Fibroblast of skin of back (primary cell): ENCODE measurements at regions not wholly inside any gene's neighbourhood (a gene's known extent, or its start where the extent isn't known, plus 50 kb on each side); places are given as distances from the start of the nearest gene placed in this dataset.
"Not testable (repeated sequence)": the region's sequence is repeated elsewhere in the genome, so short reads cannot be mapped to it uniquely, and the experiment has no call there.

ENCODE experiments used
- DNase-seq: peaks from one replicate; pipeline ENCODE4 v3.0.0-alpha.2; 2013

DNA sequence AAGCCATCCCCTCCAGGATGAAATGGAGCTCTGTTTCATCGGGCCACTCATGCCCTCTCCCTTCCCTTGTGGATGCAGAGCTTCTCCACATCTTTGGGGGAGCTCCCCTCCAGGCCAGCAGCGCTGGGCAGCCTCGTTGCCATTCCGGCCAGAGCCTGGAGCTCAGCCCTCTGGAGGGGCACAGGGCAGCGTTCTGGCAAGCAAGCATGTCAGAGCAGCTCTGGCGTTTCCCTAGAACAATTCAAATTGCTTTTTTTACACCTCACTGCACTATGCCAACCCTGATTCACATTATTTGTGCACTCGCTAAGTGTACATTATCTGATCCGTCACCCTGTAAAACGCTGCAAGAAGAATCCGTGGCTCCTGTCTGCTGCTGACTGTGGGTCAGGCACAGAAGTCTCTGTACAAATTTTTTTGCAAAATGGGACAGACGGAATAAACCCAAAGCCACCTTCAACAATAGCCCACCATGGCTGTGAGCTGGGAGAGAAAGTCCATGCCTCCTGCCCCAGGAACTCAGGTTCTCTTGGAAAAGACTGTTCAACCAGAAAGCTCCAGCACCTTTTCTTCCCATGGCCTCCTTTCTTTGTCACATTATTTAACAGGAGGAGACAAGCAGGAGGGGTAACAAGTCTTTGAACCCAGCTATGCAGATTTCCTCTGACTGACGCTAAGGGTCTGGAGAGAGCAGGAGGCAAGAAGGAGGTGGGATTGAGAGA is 139.5 kb upstream of the CADM1 start:
- DNase-seq: no peak

- no peak for DNase-seq
Measured at GRCh38 chr11:115642660-115643059, 138.4 kb upstream of the CADM1 start.

- DNase-seq: no peak
Measured at GRCh38 chr11:115637599-115638241, 133.5 kb upstream of the CADM1 start.

DNA sequence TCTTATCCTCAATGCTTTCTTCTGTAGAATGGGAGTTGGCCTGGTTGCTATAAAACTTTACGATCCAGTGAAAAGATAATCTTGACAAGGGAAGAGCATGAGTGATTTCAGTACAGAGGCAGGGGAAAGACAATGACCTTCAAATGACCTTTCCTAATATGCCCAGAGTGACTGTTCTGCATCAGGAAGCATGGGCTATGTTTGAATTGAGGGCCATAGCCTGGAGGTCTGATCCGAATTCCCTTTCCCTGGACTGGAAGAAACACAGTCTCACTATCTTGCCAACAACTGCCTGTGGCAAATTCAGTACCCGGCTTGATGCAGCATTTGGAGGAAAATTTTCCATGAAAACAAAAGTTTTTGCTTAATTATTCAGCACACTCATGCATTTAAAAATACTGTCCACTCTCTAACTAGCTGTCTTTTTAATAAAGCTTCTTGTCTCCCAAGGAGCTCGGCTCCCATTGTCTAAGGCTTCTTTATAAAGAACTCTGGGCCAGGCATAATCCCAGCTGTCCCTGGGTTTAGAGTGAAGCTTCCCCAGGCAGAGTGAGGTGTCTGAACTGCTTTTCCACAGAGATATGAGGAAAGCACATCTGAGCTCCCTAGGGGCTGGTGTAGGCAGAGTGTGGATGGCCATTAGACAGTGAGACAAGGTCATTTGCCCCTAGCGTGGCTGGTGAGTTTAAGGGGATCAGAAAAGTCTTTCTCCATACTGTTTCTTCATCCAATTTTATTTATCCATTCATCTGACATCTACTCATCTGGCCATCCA is 132.7 kb upstream of the CADM1 start:
- no peak for DNase-seq

- DNase-seq: not testable (repeated sequence)
Measured at GRCh38 chr11:115633977-115634376, 129.8 kb upstream of the CADM1 start.

- DNase-seq: no peak
Measured at GRCh38 chr11:115632061-115632460, 127.8 kb upstream of the CADM1 start.

GRCh38 chr11:115631609-115632008 is 127.4 kb upstream of the CADM1 start:
- no peak for DNase-seq

- no peak for DNase-seq
Measured at GRCh38 chr11:115630214-115630613, 126.0 kb upstream of the CADM1 start.

GRCh38 chr11:115629456-115630015 is 125.3 kb upstream of the CADM1 start:
- DNase-seq: no peak

GRCh38 chr11:115627666-115628460 is 123.6 kb upstream of the CADM1 start:
- no peak for DNase-seq

GRCh38 chr11:115627071-115627470 is 122.9 kb upstream of the CADM1 start:
- DNase-seq: no peak

GRCh38 chr11:115626414-115626813 is 122.2 kb upstream of the CADM1 start:
- no peak for DNase-seq

DNA sequence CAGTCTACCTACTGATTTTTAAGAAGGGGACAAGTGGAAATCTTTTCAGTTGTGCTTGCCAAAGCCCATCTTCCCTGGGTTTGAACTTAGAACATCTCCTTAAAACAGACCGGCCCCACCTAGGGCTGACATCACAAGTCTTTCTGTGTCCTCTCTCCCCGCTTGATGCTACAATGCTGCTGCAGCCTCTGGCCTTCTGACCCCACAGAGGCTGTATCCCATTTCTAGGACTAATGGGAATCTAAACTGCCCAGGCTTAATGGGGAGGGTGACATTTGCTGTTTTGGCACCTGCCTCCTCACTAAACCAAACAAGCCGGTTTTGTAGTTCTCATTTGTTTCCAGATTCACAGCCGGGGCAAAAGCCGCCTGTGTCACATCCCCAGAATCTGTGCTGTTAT is 121.3 kb upstream of the CADM1 start:
- no peak for DNase-seq

DNA sequence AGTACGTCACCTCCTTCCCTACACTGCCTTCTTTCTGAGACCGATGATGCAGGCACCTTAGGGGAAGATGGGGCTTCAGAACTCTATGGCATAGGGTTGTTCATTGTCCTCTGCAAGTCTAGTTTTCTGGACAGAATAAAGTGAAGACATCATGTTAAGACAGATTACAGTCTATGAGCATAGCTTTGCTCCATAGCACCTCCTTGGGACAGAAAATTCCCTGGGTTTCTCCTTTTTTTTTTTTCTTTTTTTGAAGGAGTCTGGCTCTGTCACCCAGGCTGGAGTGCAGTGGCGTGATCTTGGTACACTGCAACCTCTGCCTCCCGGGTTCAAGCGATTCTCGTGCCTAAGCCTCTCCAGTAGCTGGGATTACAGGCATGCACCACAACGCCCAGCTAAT is 119.8 kb upstream of the CADM1 start:
- DNase-seq: no peak

GRCh38 chr11:115623021-115623451 is 118.8 kb upstream of the CADM1 start:
- peak; percentile 99 for DNase-seq

DNA sequence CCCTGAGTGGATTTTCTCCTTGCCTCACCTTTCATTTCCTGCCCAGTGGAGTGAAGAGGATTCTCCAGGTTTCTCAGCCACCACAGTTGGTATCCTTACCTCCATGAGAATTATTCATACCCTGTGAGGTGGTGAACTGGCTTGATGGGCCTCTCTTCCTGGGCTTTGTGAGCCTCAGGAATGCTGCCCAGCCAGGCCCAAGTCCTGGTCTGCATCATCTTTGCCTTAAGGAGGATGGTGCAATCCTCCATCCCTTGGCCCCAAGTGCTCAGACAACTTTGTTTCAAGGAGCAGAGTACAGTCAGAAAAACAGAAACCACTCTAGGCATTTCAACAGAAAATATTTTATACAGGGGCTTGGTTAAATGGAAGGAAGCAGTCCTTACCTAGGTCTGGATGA is 114.2 kb upstream of the CADM1 start:
- DNase-seq: no peak

DNA sequence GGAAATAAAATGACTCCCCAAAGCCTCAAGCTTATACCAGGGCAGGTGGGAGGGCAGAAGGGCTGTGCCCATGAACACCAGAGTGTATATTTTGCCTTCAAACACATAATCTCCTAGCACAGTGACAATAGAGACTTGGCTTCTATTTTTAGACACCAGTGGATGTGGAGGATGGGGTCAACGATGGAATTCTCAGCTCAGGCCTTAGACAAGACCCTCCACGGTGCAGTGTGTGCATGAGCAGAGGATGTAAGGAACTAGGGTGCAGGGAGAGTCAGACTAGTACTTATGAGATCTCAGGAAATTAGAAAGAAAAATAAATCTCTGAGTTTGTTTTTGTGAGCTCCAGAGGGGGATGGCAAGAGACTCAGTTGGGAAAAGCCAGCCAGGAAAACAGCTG is 113.6 kb upstream of the CADM1 start:
- peak; percentile 43 for DNase-seq

DNA sequence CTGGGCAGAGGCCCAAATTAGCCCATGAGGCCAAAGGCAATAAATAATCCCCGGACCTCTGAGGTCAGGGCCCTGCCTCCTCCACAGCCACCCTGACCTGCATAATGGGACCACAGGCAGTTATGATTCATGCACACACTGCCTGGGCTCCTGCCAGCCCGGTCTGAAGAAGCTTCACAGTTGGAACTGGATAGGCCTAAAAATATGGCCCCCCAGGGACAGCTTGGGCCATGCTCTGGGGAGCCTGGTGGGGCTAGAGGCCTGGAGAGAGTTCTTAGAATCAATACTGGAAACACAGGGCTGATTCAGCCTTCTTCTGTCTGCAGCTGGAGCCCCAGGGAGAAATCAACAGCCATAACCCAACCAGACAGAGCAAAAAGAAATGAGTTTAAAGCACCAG is 112.8 kb upstream of the CADM1 start:
- DNase-seq: peak; percentile 94

DNA sequence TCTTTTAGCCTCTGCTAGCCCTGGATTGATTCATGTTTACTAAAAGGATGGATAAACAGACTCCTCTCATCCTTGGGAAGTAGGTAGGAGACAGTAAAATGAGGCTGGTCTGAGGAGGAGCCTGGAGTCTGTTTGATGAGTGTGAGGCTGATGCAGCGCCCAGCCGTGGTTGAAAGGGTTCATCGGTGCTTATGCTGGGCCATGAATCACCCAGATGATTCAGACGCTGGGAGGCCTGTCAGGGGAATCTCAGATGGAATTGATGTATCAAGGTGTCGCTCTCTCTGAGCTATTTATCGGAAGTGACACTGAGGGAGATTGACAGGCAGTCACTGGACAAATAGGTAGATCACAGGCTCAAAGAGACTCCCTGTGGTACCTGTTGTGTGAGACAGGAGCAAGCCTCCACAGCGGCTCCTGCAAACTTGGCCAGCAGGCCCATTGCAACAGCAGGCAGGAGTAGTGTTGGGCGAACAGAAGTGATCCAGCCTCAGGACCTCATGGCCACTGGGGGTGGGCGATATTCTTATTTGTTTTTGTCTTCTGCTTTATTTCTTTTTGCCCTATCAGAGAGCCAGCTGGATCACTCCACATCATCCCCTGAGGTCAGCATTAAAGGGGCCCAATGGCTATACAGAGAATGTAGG is 109.9 kb upstream of the CADM1 start:
- peak; percentile 83 for DNase-seq

DNA sequence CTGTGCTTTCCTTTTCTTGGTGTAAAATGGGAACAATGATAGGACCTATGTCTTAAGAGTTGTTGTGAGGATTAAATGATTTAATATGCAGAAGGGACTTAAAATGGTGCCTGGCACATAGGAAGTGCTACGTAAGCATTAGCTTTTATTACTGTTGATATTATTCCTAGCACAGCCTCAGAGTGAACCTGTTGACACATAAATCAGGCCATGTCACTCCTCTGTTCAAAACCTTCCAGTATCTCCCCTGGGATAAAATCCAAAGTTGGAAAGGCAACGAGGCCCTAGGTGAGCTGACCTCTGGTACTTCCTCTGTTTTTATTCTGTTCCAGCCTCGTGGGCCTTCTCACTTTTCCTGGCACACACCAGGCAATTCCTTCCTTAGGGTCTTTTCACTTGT is 108.8 kb upstream of the CADM1 start:
- no peak for DNase-seq

- DNase-seq: peak; percentile 76
Measured at GRCh38 chr11:115612046-115612730, 108.0 kb upstream of the CADM1 start.
